ENCODE measurements at regions not wholly inside any gene's neighbourhood (a gene's known extent, or its start where the extent isn't known, plus 50 kb on each side); places are given as distances from the start of the nearest gene placed in this dataset.

- no peak for TF ChIP-seq ZNF707 (tag by site-specific recombination; IDR thresholded peaks at IDR 0.05)
- TF ChIP-seq CTCF (tag by site-specific recombination; IDR thresholded peaks at IDR 0.05), result no peak
- TF ChIP-seq ZNF670 (tag by site-specific recombination; IDR thresholded peaks at IDR 0.05; ENCODE audit: low read depth), result no peak
- no peak for TF ChIP-seq ZNF514 (tag by site-specific recombination; IDR thresholded peaks at IDR 0.05)
- no peak for TF ChIP-seq ZNF324 (tag by site-specific recombination; IDR thresholded peaks at IDR 0.05)
- TF ChIP-seq KLF16 (tag by site-specific recombination; IDR thresholded peaks at IDR 0.05), result no peak
- no peak for TF ChIP-seq ZBTB26 (tag by site-specific recombination; optimal IDR thresholded peaks at IDR 0.05)
- TF ChIP-seq ZNF274 (IDR thresholded peaks at IDR 0.05; ENCODE audit: low read length), result no peak
- no peak for TF ChIP-seq ZNF274 (tag by site-specific recombination; IDR thresholded peaks at IDR 0.05; ENCODE audit: borderline replicate concordance)
- no peak for TF ChIP-seq ZFP3 (tag by site-specific recombination; IDR thresholded peaks at IDR 0.05; ENCODE audit: low read depth)
- no peak for TF ChIP-seq YY1 (tag by site-specific recombination; IDR thresholded peaks at IDR 0.05)
- TF ChIP-seq INSM2 (tag by site-specific recombination; IDR thresholded peaks at IDR 0.05), result no peak
- TF ChIP-seq ZBTB1 (tag by site-specific recombination; IDR thresholded peaks at IDR 0.05), result no peak
- TF ChIP-seq ZNF335 (tag by site-specific recombination; conservative IDR thresholded peaks at IDR 0.05), result no peak
These were observed 63.7 kb upstream of the CAMK1G start for GRCh38 chr1:209519786-209520185.
